ENCODE measurements at regions not wholly inside any gene's neighbourhood (a gene's known extent, or its start where the extent isn't known, plus 50 kb on each side); places are given as distances from the start of the nearest gene placed in this dataset.
"Not testable (repeated sequence)": the region's sequence is repeated elsewhere in the genome, so short reads cannot be mapped to it uniquely, and the experiment has no call there.

DNA sequence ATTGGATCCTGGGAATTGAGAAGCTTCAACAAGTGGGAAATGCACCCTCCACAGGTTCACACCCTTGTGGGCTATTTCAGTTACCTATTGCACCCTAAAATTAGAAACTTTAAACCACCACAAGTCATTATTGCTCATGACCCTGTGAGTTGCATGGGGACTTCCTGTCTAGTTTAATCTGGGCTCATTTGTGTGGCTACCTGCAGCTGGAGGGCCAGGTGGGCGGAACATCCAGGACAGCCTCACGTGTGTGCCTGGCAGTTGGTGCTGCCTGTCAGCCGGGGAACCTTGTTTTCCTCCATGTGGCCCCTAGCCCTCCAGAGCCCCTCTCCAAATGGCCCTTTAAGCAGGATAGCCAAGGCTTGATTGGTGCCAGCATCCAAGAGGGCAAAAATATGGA lies 128.5 kb upstream of the ROPN1B start:
- TF ChIP-seq CTCF (conservative IDR thresholded peaks at IDR 0.05; ENCODE audit: low read depth, low read length); EZH2 (IDR thresholded peaks at IDR 0.05; ENCODE audit: borderline replicate concordance, low read depth, low read length, poor library complexity, severe bottlenecking): not testable (repeated sequence)

Measured in A673 (cell line).